ENCODE measurements at regions not wholly inside any gene's neighbourhood (a gene's known extent, or its start where the extent isn't known, plus 50 kb on each side); places are given as distances from the start of the nearest gene placed in this dataset.
A peak's percentile ranks its signal among the peaks of the same experiment; 100 is the strongest.

GRCh38 chr4:17288151-17288550 lies 223.7 kb downstream of the QDPR start:
- no peak for DNase-seq

GRCh38 chr4:17286752-17287460 lies 225.0 kb downstream of the QDPR start:
- DNase-seq: no peak

- peak in 1 of 4 experiments; percentile 1 for DNase-seq
These were observed 226.1 kb downstream of the QDPR start for GRCh38 chr4:17285747-17286146.

GRCh38 chr4:17284323-17285175 lies 227.3 kb downstream of the QDPR start:
- no peak for DNase-seq

GRCh38 chr4:17283832-17284231 lies 228.1 kb downstream of the QDPR start:
- DNase-seq: no peak

- DNase-seq: no peak
These were observed 228.6 kb downstream of the QDPR start for GRCh38 chr4:17283251-17283650.

- DNase-seq: no peak
These were observed 231.4 kb downstream of the QDPR start for GRCh38 chr4:17280261-17281018.

GRCh38 chr4:17276776-17277175 lies 235.1 kb downstream of the QDPR start:
- DNase-seq: no peak

- no peak for DNase-seq
These were observed 236.1 kb downstream of the QDPR start for GRCh38 chr4:17275836-17276235.

- DNase-seq: no peak
These were observed 238.8 kb downstream of the QDPR start for GRCh38 chr4:17273047-17273446.

GRCh38 chr4:17272154-17272553 lies 239.7 kb downstream of the QDPR start:
- DNase-seq: no peak

GRCh38 chr4:17265653-17266052 lies 246.2 kb downstream of the QDPR start:
- DNase-seq: no peak

GRCh38 chr4:17265139-17265538 lies 246.8 kb downstream of the QDPR start:
- no peak for DNase-seq

- DNase-seq: no peak
These were observed 251.6 kb downstream of the QDPR start for GRCh38 chr4:17260166-17260907.

- DNase-seq: no peak
These were observed 253.8 kb downstream of the QDPR start for GRCh38 chr4:17258106-17258505.

GRCh38 chr4:17252131-17252530 lies 259.8 kb downstream of the QDPR start:
- no peak for DNase-seq

- no peak for DNase-seq
These were observed 260.8 kb downstream of the QDPR start for GRCh38 chr4:17251101-17251500.

- DNase-seq: no peak
These were observed 261.3 kb downstream of the QDPR start for GRCh38 chr4:17250591-17250990.

GRCh38 chr4:17246656-17247055 lies 265.2 kb downstream of the QDPR start:
- no peak for DNase-seq

GRCh38 chr4:17241835-17242234 lies 270.1 kb downstream of the QDPR start:
- no peak for DNase-seq

- DNase-seq: no peak
These were observed 273.3 kb downstream of the QDPR start for GRCh38 chr4:17238633-17239032.

GRCh38 chr4:17236686-17237085 lies 275.2 kb downstream of the QDPR start:
- DNase-seq: no peak

- no peak for DNase-seq
These were observed 277.2 kb downstream of the QDPR start for GRCh38 chr4:17234678-17235077.

All from suppressor macrophage (primary cell).